HepG2 (cell line): ENCODE measurements at regions not wholly inside any gene's neighbourhood (a gene's known extent, or its start where the extent isn't known, plus 50 kb on each side); places are given as distances from the start of the nearest gene placed in this dataset.
"Not testable (repeated sequence)": the region's sequence is repeated elsewhere in the genome, so short reads cannot be mapped to it uniquely, and the experiment has no call there.

Experiments used
- ATAC-seq: fragments of 200-7000 bp; cut with Tn5 transposase; 3 replicates; pipeline ENCODE4 v1.9.1; 2020; ENCODE audit warnings: mild to moderate bottlenecking, moderate library complexity
- BruUV-seq: library from RNA; stranded (reverse); fragments of 400-500 nt; replicated peaks from 2 replicates; lab custom pipeline; 2021; lab: Mats Ljungman, UMichigan
- CTCF ChIA-PET: fragments of 300-600 bp; formaldehyde crosslinking; extraction: SDS; loops from one replicate; lab custom pipeline; 2021; ENCODE audit warnings: low total read pairs, inconsistent platforms, low intra/inter-chr PET ratio; lab: Yijun Ruan, JAX
- POLR2A ChIA-PET: fragments of 350-600 bp; sonication (Branson Sonifier 250); formaldehyde crosslinking; loops from one replicate; lab custom pipeline; 2020; ENCODE audit warnings: antibody characterized with exemption, inconsistent platforms; lab: Yijun Ruan, JAX
- DNase-seq: peaks from one replicate; pipeline ENCODE4 v3.0.0-alpha.2; 2015; ENCODE audit warnings: low spot score
- FAIRE-seq: peaks from 3 replicates; lab custom pipeline; 2011; peaks lifted over from hg19 to GRCh38; lab: Jason Lieb, UNC
- H2AFZ ChIP-seq: one replicate; pipeline ENCODE4 v1.6.1; 2011; ENCODE audit warnings: low read length, inconsistent platforms
- H3K27ac ChIP-seq: fragments of 300-600 bp; 3 replicates; pipeline ENCODE4 v1.8.0; 2011; ENCODE audit warnings: mixed run types, mild to moderate bottlenecking, mixed read lengths, low read length, inconsistent platforms; ENCODE audit not compliant: insufficient read depth; ENCODE audit errors: extremely low read length
- H3K27me3 ChIP-seq, 2 experiments: fragments of 200-600 bp in 1 of 2; 2 replicates in 1 of 2; 3 replicates in 1 of 2; pipeline versions ENCODE4 v1.6.0 to v1.8.0; 2011; ENCODE audit warnings: low read length in 2 of 2, mild to moderate bottlenecking in 2 of 2, moderate library complexity in 2 of 2, inconsistent platforms in 1 of 2; ENCODE audit not compliant: insufficient read depth in 2 of 2, control insufficient read depth in 1 of 2
- H3K36me3 ChIP-seq, 2 experiments: fragments of 200-600 bp in 1 of 2; replicated peaks in 1 of 2; 2 replicates in 1 of 2; 3 replicates in 1 of 2; pipeline versions ENCODE4 v1.5.1 to v1.8.0; 2011; ENCODE audit warnings: low read length in 2 of 2, inconsistent platforms in 1 of 2; ENCODE audit not compliant: insufficient read depth in 2 of 2, control insufficient read depth in 1 of 2
- H3K4me1 ChIP-seq: 2 replicates; pipeline ENCODE4 v1.5.1; 2012; ENCODE audit warnings: low read length, inconsistent platforms; ENCODE audit not compliant: insufficient read depth
- H3K4me2 ChIP-seq: 2 replicates; pipeline ENCODE4 v1.6.0; 2011; ENCODE audit warnings: low read depth, low read length, inconsistent platforms
- H3K4me3 ChIP-seq, 3 experiments: fragments of 200-600 bp in 1 of 3; sonication (generic), shearing (Covaris generic) in 1 of 3; replicated peaks in 1 of 3; 2 replicates each; pipeline ENCODE4 v1.5.1; 2011 to 2016; ENCODE audit warnings: low read length in 3 of 3, inconsistent platforms in 2 of 3, low read depth in 2 of 3, mild to moderate bottlenecking in 2 of 3, control low read depth in 1 of 3, mixed read lengths in 1 of 3; ENCODE audit not compliant: insufficient read depth in 1 of 3
- H3K79me2 ChIP-seq: one replicate; pipeline ENCODE4 v1.6.1; 2011; ENCODE audit warnings: low read length, inconsistent platforms; ENCODE audit not compliant: insufficient read depth
- H3K9ac ChIP-seq: 2 replicates; pipeline ENCODE4 v1.6.0; 2011; ENCODE audit warnings: mild to moderate bottlenecking, low read depth, low read length, inconsistent platforms; ENCODE audit not compliant: insufficient read depth
- H3K9me3 ChIP-seq: 2 replicates; pipeline ENCODE4 v1.5.1; 2012; ENCODE audit warnings: mild to moderate bottlenecking, low read length
- H4K20me1 ChIP-seq: 2 replicates; pipeline ENCODE4 v1.6.0; 2011; ENCODE audit warnings: inconsistent platforms, mild to moderate bottlenecking, low read length, moderate library complexity; ENCODE audit not compliant: insufficient read depth
- ARNT ChIP-seq: fragments of 450-650 bp; IDR thresholded peaks from 2 replicates; pipeline ENCODE4 v1.6.1; 2017
- CSRNP1 ChIP-seq: sonication (generic); formaldehyde crosslinking; IDR thresholded peaks from 2 replicates; pipeline ENCODE4 v1.8.1; 2023; ENCODE audit warnings: mild to moderate bottlenecking, missing genetic modification reagents
- ESRRA ChIP-seq: sonication (generic); formaldehyde crosslinking; IDR thresholded peaks from 2 replicates; pipeline ENCODE4 v1.5.1; 2020; ENCODE audit warnings: mild to moderate bottlenecking, low read depth, missing genetic modification reagents
- MTF1 ChIP-seq: sonication (generic); formaldehyde crosslinking; IDR thresholded peaks from 2 replicates; pipeline ENCODE4 v1.5.0; 2020; ENCODE audit warnings: missing genetic modification reagents
- NR2F6 ChIP-seq, 2 experiments: IDR thresholded peaks; 2 replicates each; pipeline ENCODE4 v1.6.1; 2016; ENCODE audit warnings: antibody characterized with exemption in 1 of 2, mild to moderate bottlenecking in 1 of 2
- PAXIP1 ChIP-seq: sonication (generic); formaldehyde crosslinking; conservative IDR thresholded peaks from 2 replicates; pipeline ENCODE4 v1.4.0; 2020; ENCODE audit warnings: mild to moderate bottlenecking, missing genetic modification reagents, moderate library complexity
- RAD21 ChIP-seq: fragments of 450-650 bp; formaldehyde crosslinking; IDR thresholded peaks from 2 replicates; pipeline ENCODE4 v1.5.0; 2020; ENCODE audit warnings: mild to moderate bottlenecking
- ZNF354B ChIP-seq: sonication (generic); formaldehyde crosslinking; IDR thresholded peaks from 2 replicates; pipeline ENCODE4 v1.8.0; 2022; ENCODE audit warnings: mild to moderate bottlenecking, missing genetic modification reagents
- WGBS: methylation state at CpG from one replicate; pipeline ENCODE4 v1.1.6; 2017; ENCODE audit warnings: low lambda C conversion rate; 5-methylcytosine and 5-hydroxymethylcytosine counted together
- in situ Hi-C: cut with HindIII; loops from 2 replicates; pipeline ENCODE4 v1.10.0; 2017; ENCODE audit warnings: low pct_unique_long_range_greater_than_20kb; ENCODE audit not compliant: extremely low pct_ligation_motif_present
- intact Hi-C: fragments of 100-400 bp; cut with micrococcal nuclease; formaldehyde crosslinking; loops from one replicate; pipeline ENCODE4 v1.10.0; 2022; ENCODE audit not compliant: unreplicated experiment

- H3K27me3 ChIP-seq, FAIRE-seq, BruUV-seq, DNase-seq, CTCF ChIA-PET, intact Hi-C loops, H2AFZ ChIP-seq, H3K9me3 ChIP-seq, H3K36me3 ChIP-seq, POLR2A ChIA-PET, in situ Hi-C loops, H3K27ac ChIP-seq, ATAC-seq, H3K4me3 ChIP-seq, H3K9ac ChIP-seq, H4K20me1 ChIP-seq, H3K79me2 ChIP-seq, H3K4me2 ChIP-seq, H3K4me1 ChIP-seq: not testable (repeated sequence)
- WGBS, result 90% methylated on average over 2 of the region's 2 CpGs
These were observed 248.3 kb upstream of the KITLG start for GRCh38 chr12:88828537-88828936.

- H3K79me2 ChIP-seq, result no peaks in the 10 kb centered on the region
- no peak for ATAC-seq
- no peak for DNase-seq
- no peak for TF ChIP-seq PAXIP1 (CRISPR knock-in tag)
- no peak for TF ChIP-seq MTF1 (CRISPR knock-in tag)
- TF ChIP-seq RAD21 (CRISPR knock-in tag), result no peak
- no peak for TF ChIP-seq NR2F6 (IDR thresholded peaks at IDR 0.05)
- no peak for TF ChIP-seq NR2F6 (CRISPR knock-in tag; IDR thresholded peaks at IDR 0.05)
- no peak for TF ChIP-seq ZNF354B (CRISPR knock-in tag)
- no peak for TF ChIP-seq CSRNP1 (CRISPR knock-in tag)
- no peak for TF ChIP-seq ESRRA (CRISPR knock-in tag)
- no peak for TF ChIP-seq ARNT
- no peak for FAIRE-seq
- H3K9ac ChIP-seq, result no peak overlapping the region
- BruUV-seq, result no TSS peak
- no peak overlapping the region for H3K27ac ChIP-seq
- intact Hi-C loops, result no loop called here
- 29% methylated on average over 1 of the region's 1 CpG for WGBS
- CTCF ChIA-PET, result no interaction called here
- no peaks in the 10 kb centered on the region for H3K36me3 ChIP-seq
- in situ Hi-C loops, result no loop called here
- H4K20me1 ChIP-seq, result no peaks in the 10 kb centered on the region
- H3K4me1 ChIP-seq, result no peaks in the 10 kb centered on the region
- no peaks in the 10 kb centered on the region for H3K27me3 ChIP-seq
- H2AFZ ChIP-seq, result no peak overlapping the region
- H3K4me3 ChIP-seq, result no peak overlapping the region
- H3K9me3 ChIP-seq, result no peaks in the 10 kb centered on the region
- POLR2A ChIA-PET, result no interaction called here
- H3K4me2 ChIP-seq, result no peak overlapping the region
These were observed 239.7 kb upstream of the KITLG start for GRCh38 chr12:88820012-88820411.
